Tibial artery (tissue), 4 donors: ENCODE measurements at regions not wholly inside any gene's neighbourhood (a gene's known extent, or its start where the extent isn't known, plus 50 kb on each side); places are given as distances from the start of the nearest gene placed in this dataset.

Experiments
- DNase-seq, 2 donors: peaks; one replicate each; pipeline ENCODE4 v3.0.0-alpha.2; 2019
- H3K27ac ChIP-seq, 2 donors: fragments of 200-600 bp; sonication (generic) in 1 of 2; 1 replicate in 1 of 2; 2 replicates in 1 of 2; pipeline ENCODE4 v1.5.1; 2018 to 2019; ENCODE audit warnings: mild to moderate bottlenecking in 1 of 2
- H3K27me3 ChIP-seq, 2 donors: fragments of 200-600 bp; sonication (generic) in 1 of 2; one replicate each; pipeline versions ENCODE4 v1.5.1 to v1.6.0; 2016 to 2019
- H3K36me3 ChIP-seq, 3 donors: fragments of 200-600 bp; sonication (generic) in 2 of 3; one replicate each; pipeline ENCODE4 v1.5.1; 2016 to 2019; ENCODE audit warnings: mild to moderate bottlenecking in 2 of 3
- H3K4me1 ChIP-seq, 4 donors: fragments of 200-600 bp; sonication (generic) in 2 of 4; 1 replicate in 3 of 4; 2 replicates in 1 of 4; pipeline ENCODE4 v1.5.1; 2016 to 2019
- H3K4me3 ChIP-seq, 2 donors: fragments of 200-600 bp; sonication (generic) in 1 of 2; 1 replicate in 1 of 2; 2 replicates in 1 of 2; pipeline ENCODE4 v1.5.1; 2018 to 2019; ENCODE audit warnings: mild to moderate bottlenecking in 2 of 2
- H3K9me3 ChIP-seq, 3 donors: fragments of 200-600 bp; sonication (generic) in 1 of 3; one replicate each; pipeline ENCODE4 v1.5.1; 2016 to 2019
- intact Hi-C: fragments of 100-400 bp; cut with DNase I; formaldehyde crosslinking; loops from one replicate; pipeline ENCODE4 v1.15.0; 2023; ENCODE audit warnings: low total_unique reads
- TF ChIP-seq, protein P1 (sequence below), 2 experiments: fragments of 200-600 bp in 1 of 2; fragments of 450-650 bp in 1 of 2; IDR thresholded peaks; one replicate each; pipeline ENCODE4 v1.5.1; 2017 to 2019; ENCODE audit warnings: antibody characterized with exemption in 2 of 2, mild to moderate bottlenecking in 1 of 2, moderate library complexity in 1 of 2

DNA sequence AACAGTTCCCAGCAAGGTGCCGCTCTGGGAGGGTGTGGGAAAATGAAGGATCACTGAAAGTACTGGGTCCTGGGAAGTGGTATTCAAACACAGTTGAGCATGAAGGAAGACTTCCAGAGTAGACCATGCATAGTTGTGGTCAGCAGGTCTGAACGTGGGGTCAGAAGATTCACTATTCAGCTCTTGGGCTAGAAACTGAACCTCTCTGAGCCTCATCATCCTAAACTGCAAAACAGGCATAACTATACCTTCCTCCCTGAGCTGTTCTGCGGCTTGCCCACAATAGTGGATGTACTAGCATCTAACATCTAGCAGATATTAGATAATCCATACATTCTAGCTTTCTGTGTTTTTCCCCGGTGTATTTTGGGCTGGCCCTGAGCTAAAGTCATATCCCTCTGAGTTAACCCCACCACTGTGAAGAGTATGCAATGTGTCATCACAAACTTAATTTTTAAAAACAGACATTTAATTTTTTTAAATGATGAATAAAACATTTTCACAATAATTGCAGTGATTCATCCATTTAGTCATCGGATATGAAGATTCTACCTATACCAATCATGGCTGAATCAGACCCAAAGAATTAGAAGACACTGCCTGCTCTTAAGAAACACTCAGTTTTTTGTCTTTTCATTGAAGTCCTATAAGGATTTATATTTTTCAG, 179.1 kb downstream of the BLID start:
- H3K27me3 ChIP-seq: no peaks in the 10 kb centered on the region
- TF ChIP-seq, protein P1, sequence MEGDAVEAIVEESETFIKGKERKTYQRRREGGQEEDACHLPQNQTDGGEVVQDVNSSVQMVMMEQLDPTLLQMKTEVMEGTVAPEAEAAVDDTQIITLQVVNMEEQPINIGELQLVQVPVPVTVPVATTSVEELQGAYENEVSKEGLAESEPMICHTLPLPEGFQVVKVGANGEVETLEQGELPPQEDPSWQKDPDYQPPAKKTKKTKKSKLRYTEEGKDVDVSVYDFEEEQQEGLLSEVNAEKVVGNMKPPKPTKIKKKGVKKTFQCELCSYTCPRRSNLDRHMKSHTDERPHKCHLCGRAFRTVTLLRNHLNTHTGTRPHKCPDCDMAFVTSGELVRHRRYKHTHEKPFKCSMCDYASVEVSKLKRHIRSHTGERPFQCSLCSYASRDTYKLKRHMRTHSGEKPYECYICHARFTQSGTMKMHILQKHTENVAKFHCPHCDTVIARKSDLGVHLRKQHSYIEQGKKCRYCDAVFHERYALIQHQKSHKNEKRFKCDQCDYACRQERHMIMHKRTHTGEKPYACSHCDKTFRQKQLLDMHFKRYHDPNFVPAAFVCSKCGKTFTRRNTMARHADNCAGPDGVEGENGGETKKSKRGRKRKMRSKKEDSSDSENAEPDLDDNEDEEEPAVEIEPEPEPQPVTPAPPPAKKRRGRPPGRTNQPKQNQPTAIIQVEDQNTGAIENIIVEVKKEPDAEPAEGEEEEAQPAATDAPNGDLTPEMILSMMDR (IDR thresholded peaks at IDR 0.05): no peak
- H3K9me3 ChIP-seq: no peaks in the 10 kb centered on the region
- intact Hi-C loops: no loop called here
- DNase-seq: no peak
- H3K4me3 ChIP-seq: no peak overlapping the region
- no peaks in the 10 kb centered on the region for H3K36me3 ChIP-seq
- H3K27ac ChIP-seq: no peak overlapping the region
- H3K4me1 ChIP-seq: no peaks in the 10 kb centered on the region

GRCh38 chr11:121936370-121936769, 179.6 kb downstream of the BLID start:
- no peak for DNase-seq
- Histone ChIP-seq H3K4me3 (no peak overlapping the region), H3K4me1 (no peaks in the 10 kb centered on the region), H3K27me3 (no peaks in the 10 kb centered on the region), H3K9me3 (no peaks in the 10 kb centered on the region), H3K36me3 (no peaks in the 10 kb centered on the region), H3K27ac (no peak overlapping the region)
- intact Hi-C loops: no loop called here
- TF ChIP-seq, protein P1 (IDR thresholded peaks at IDR 0.05): no peak

DNA sequence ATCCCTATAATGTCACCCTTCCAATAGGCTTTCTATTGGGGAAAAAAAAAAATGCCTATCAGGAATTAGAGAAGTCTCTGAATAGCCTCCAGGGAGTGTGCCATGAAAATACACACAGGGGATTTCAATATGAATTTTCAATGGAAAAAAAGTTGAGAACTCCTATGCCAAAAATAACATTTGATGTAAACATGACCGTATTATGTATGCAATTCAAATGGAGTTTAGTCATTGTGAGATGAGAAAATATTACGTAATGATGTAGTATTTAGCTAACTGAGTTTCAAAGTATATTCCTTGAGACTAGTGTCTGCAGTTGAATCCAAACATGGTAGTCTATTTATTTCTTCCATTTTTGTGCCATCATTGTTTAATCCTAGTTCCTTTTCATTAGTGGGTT, 182.3 kb downstream of the BLID start:
- Histone ChIP-seq H3K27ac (no peak overlapping the region), H3K4me3 (no peak overlapping the region), H3K27me3 (no peaks in the 10 kb centered on the region), H3K9me3 (no peaks in the 10 kb centered on the region), H3K36me3 (no peaks in the 10 kb centered on the region), H3K4me1 (peaks cover 0 to 17% (median 5%) of the 10 kb centered on the region in 4 donors)
- TF ChIP-seq, protein P1 (IDR thresholded peaks at IDR 0.05): no peak
- no peak for DNase-seq
- intact Hi-C loops: no loop called here

- intact Hi-C loops: no loop called here
These were observed 182.7 kb downstream of the BLID start for GRCh38 chr11:121933294-121933693.

DNA sequence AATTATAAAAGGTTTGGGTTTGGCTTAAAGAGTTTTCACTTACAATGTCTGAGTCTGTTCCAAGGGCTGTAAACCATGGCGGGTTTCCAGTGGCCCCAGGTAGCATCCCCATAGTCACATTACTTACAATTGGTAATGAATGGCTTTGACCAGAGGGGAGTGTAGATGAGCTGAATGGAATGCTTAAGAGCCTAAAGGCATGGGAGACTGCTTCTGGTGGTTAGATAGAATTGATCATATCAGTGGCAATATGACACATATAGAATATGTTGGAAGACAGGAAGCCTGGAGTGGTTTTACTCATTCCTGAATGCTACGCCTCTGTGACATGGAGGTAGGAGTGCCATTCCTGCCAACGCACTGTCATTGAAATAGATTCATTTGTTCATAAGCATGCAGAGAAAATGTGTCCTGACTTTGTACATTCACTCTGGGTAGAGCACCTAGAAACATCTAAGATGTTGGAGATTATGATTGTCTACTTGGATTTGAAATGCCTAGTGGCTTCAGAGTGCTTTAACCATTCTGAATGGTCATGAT, 183.3 kb downstream of the BLID start:
- intact Hi-C loops: no loop called here
- no peaks in the 10 kb centered on the region for H3K9me3 ChIP-seq
- H3K27ac ChIP-seq: no peak overlapping the region
- TF ChIP-seq, protein P1 (IDR thresholded peaks at IDR 0.05): no peak
- H3K4me1 ChIP-seq: peaks cover 0 to 17% (median 5%) of the 10 kb centered on the region in 4 donors
- H3K27me3 ChIP-seq: no peaks in the 10 kb centered on the region
- no peaks in the 10 kb centered on the region for H3K36me3 ChIP-seq
- no peak for DNase-seq
- H3K4me3 ChIP-seq: no peak overlapping the region

More at GRCh38 chr11:121933294-121933693, 182.7 kb downstream of the BLID start:
- Histone ChIP-seq H3K27ac (no peak overlapping the region), H3K4me1 (peaks cover 0 to 17% (median 5%) of the 10 kb centered on the region in 4 donors), H3K4me3 (no peak overlapping the region), H3K9me3 (no peaks in the 10 kb centered on the region), H3K27me3 (no peaks in the 10 kb centered on the region), H3K36me3 (no peaks in the 10 kb centered on the region)
- DNase-seq: no peak
- TF ChIP-seq, protein P1 (IDR thresholded peaks at IDR 0.05): no peak
